Calu3 (cell line): ENCODE measurements at regions not wholly inside any gene's neighbourhood (a gene's known extent, or its start where the extent isn't known, plus 50 kb on each side); places are given as distances from the start of the nearest gene placed in this dataset.

Experiments
- BruUV-seq: library from RNA; stranded (reverse); fragments of 400-500 nt; replicated peaks from 2 replicates; lab custom pipeline; 2021; lab: Mats Ljungman, UMichigan
- CTCF ChIA-PET: fragments of 300-600 bp; sonication (Branson Sonifier 250); formaldehyde crosslinking; loops from one replicate; lab custom pipeline; 2022; ENCODE audit warnings: antibody characterized with exemption; lab: Charles Lee
- DNase-seq: peaks from one replicate; pipeline ENCODE4 v3.0.0; 2022
- H3K27ac Mint-ChIP-seq: one replicate; pipeline ENCODE4 v1.8.0; 2022; ENCODE audit warnings: mixed read lengths; ENCODE audit not compliant: unreplicated experiment
- H3K27me3 Mint-ChIP-seq: one replicate; pipeline ENCODE4 v1.8.0; 2022; ENCODE audit warnings: mixed read lengths; ENCODE audit not compliant: unreplicated experiment
- H3K36me3 Mint-ChIP-seq: one replicate; pipeline ENCODE4 v1.8.0; 2022; ENCODE audit warnings: mild to moderate bottlenecking, moderate library complexity, mixed read lengths; ENCODE audit not compliant: insufficient read depth, unreplicated experiment
- H3K4me1 Mint-ChIP-seq: one replicate; pipeline ENCODE4 v1.8.0; 2022; ENCODE audit warnings: mild to moderate bottlenecking, low read depth, mixed read lengths; ENCODE audit not compliant: unreplicated experiment
- H3K4me3 Mint-ChIP-seq: one replicate; pipeline ENCODE4 v1.8.0; 2022; ENCODE audit warnings: mild to moderate bottlenecking, low read depth, moderate library complexity, mixed read lengths; ENCODE audit not compliant: unreplicated experiment
- H3K9me3 Mint-ChIP-seq: one replicate; pipeline ENCODE4 v1.8.0; 2022; ENCODE audit warnings: low read depth, mixed read lengths; ENCODE audit not compliant: unreplicated experiment
- CTCF ChIP-seq: fragments of 200-600 bp; IDR thresholded peaks from one replicate; pipeline ENCODE4 v1.8.0; 2022; ENCODE audit warnings: antibody characterized with exemption; ENCODE audit not compliant: unreplicated experiment
- intact Hi-C: fragments of 100-400 bp; cut with micrococcal nuclease; formaldehyde crosslinking; loops from one replicate; pipeline ENCODE4 v1.10.0; 2022; ENCODE audit not compliant: unreplicated experiment

GRCh38 chr11:98701541-98701940, 319.2 kb upstream of the CNTN5 start:
- Mint-ChIP-seq H3K27ac (no peak overlapping the region), H3K9me3 (no peaks in the 10 kb centered on the region), H3K27me3 (no peaks in the 10 kb centered on the region), H3K4me3 (no peak overlapping the region), H3K4me1 (no peaks in the 10 kb centered on the region), H3K36me3 (no peaks in the 10 kb centered on the region)
- TF ChIP-seq CTCF = no peak
- intact Hi-C loops = no loop called here
- no TSS peak for BruUV-seq
- CTCF ChIA-PET = no interaction called here
- no peak for DNase-seq

GRCh38 chr11:98703779-98704556, 316.8 kb upstream of the CNTN5 start:
- H3K4me3 Mint-ChIP-seq = no peak overlapping the region
- no peaks in the 10 kb centered on the region for H3K4me1 Mint-ChIP-seq
- TF ChIP-seq CTCF = no peak
- no peak overlapping the region for H3K27ac Mint-ChIP-seq
- CTCF ChIA-PET = no interaction called here
- no peak for DNase-seq
- H3K27me3 Mint-ChIP-seq = no peaks in the 10 kb centered on the region
- no TSS peak for BruUV-seq
- H3K36me3 Mint-ChIP-seq = no peaks in the 10 kb centered on the region
- intact Hi-C loops = no loop called here
- H3K9me3 Mint-ChIP-seq = no peaks in the 10 kb centered on the region

GRCh38 chr11:98710026-98710425, 310.7 kb upstream of the CNTN5 start:
- intact Hi-C loops = no loop called here

GRCh38 chr11:98710986-98711385, 309.8 kb upstream of the CNTN5 start:
- Mint-ChIP-seq H3K4me3 (no peak overlapping the region), H3K4me1 (no peaks in the 10 kb centered on the region), H3K27me3 (no peaks in the 10 kb centered on the region), H3K9me3 (peaks cover 5% of the 10 kb centered on the region), H3K36me3 (no peaks in the 10 kb centered on the region), H3K27ac (no peak overlapping the region)
- DNase-seq = no peak
- intact Hi-C loops = no loop called here
- CTCF ChIA-PET = no interaction called here
- TF ChIP-seq CTCF = no peak
- no TSS peak for BruUV-seq

More at GRCh38 chr11:98710026-98710425, 310.7 kb upstream of the CNTN5 start:
- CTCF ChIA-PET = no interaction called here
- Mint-ChIP-seq H3K27ac (no peak overlapping the region), H3K9me3 (no peaks in the 10 kb centered on the region), H3K4me1 (no peaks in the 10 kb centered on the region), H3K36me3 (no peaks in the 10 kb centered on the region), H3K4me3 (no peak overlapping the region), H3K27me3 (no peaks in the 10 kb centered on the region)
- BruUV-seq = no TSS peak
- no peak for TF ChIP-seq CTCF
- no peak for DNase-seq
